ENCODE measurements at regions not wholly inside any gene's neighbourhood (a gene's known extent, or its start where the extent isn't known, plus 50 kb on each side); places are given as distances from the start of the nearest gene placed in this dataset.

DNA sequence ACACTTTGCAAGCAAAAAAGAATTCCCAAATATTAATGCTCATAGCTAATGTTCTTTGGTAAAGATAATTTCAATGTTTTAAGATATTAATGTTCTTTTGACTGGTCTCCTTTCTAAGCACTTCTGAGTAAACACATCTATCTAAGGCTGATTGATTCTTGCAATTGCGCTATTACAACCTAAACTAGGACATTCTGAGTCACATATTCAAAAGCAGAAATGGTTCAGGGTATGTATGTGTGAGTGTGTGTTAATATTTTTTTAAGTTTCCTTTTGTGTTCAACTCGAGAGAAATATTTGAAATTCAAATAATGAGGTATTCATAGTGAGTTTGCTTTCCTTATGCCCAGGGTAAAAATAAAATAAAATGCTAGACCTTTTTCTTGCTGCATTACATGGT is 203.6 kb upstream of the GRIK3 start:
- Mint-ChIP-seq H3K36me3 (ENCODE audit: unreplicated experiment) (no peaks in the 10 kb centered on the region), H3K27me3 (ENCODE audit: unreplicated experiment) (peaks cover 6% of the 10 kb centered on the region), H3K4me3 (ENCODE audit: unreplicated experiment) (no peak overlapping the region), H3K4me1 (ENCODE audit: low read depth, unreplicated experiment) (peaks cover 44% of the 10 kb centered on the region), H3K9me3 (ENCODE audit: unreplicated experiment) (peaks cover 6% of the 10 kb centered on the region), H3K27ac (ENCODE audit: unreplicated experiment) (no peak overlapping the region)
- TF ChIP-seq, protein P1, sequence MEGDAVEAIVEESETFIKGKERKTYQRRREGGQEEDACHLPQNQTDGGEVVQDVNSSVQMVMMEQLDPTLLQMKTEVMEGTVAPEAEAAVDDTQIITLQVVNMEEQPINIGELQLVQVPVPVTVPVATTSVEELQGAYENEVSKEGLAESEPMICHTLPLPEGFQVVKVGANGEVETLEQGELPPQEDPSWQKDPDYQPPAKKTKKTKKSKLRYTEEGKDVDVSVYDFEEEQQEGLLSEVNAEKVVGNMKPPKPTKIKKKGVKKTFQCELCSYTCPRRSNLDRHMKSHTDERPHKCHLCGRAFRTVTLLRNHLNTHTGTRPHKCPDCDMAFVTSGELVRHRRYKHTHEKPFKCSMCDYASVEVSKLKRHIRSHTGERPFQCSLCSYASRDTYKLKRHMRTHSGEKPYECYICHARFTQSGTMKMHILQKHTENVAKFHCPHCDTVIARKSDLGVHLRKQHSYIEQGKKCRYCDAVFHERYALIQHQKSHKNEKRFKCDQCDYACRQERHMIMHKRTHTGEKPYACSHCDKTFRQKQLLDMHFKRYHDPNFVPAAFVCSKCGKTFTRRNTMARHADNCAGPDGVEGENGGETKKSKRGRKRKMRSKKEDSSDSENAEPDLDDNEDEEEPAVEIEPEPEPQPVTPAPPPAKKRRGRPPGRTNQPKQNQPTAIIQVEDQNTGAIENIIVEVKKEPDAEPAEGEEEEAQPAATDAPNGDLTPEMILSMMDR (IDR thresholded peaks at IDR 0.05; ENCODE audit: partially characterized antibody, unreplicated experiment) = no peak
- DNase-seq = no peak

DNA sequence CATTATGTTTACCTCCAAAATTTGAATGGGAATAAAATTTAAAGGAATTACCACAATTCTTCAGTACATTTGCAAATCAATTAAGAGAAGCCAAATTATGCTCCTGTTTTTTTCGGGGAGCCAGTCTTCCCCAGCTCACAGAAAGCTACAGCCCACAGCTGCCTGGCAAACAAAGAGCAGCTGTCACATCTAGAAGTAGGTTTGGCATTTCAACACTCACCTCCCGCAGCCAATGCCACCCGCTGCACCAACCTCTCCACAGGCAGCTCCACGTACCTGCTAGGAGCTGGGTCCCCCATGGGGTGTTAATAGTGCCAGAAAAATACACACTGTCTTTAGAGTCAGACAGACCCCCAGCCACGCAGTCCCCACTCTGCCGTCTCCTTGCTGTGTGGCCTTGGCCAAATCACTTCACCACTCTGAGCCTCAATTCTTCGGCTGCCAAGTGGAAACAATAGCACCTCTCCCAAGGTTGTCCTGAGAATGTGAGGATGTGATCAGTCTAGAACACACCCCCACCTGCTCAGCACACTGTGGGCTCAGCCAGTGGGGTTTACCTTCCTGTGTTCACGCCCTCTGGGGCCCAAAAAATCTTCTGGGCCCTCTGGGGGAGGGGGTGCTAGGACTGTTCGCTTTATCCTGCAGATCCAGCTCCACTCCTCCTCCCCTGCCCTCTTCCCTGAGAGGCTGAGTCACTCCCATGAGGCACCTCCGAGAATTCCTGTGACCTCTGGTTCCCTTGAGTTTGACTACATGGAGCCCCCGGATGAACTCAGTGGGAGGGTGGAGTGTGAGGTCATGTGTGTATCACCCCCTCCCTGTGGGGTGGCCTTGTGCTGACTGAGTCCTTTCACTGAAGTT is 204.3 kb upstream of the GRIK3 start:
- no peak overlapping the region for H3K27ac Mint-ChIP-seq (ENCODE audit: unreplicated experiment)
- no peak for DNase-seq
- H3K4me3 Mint-ChIP-seq (ENCODE audit: unreplicated experiment) = no peak overlapping the region
- peaks cover 6% of the 10 kb centered on the region for H3K27me3 Mint-ChIP-seq (ENCODE audit: unreplicated experiment)
- peaks cover 44% of the 10 kb centered on the region for H3K4me1 Mint-ChIP-seq (ENCODE audit: low read depth, unreplicated experiment)
- TF ChIP-seq, protein P1 (IDR thresholded peaks at IDR 0.05; ENCODE audit: partially characterized antibody, unreplicated experiment) = no peak
- no peaks in the 10 kb centered on the region for H3K36me3 Mint-ChIP-seq (ENCODE audit: unreplicated experiment)
- H3K9me3 Mint-ChIP-seq (ENCODE audit: unreplicated experiment) = peaks cover 6% of the 10 kb centered on the region

DNA sequence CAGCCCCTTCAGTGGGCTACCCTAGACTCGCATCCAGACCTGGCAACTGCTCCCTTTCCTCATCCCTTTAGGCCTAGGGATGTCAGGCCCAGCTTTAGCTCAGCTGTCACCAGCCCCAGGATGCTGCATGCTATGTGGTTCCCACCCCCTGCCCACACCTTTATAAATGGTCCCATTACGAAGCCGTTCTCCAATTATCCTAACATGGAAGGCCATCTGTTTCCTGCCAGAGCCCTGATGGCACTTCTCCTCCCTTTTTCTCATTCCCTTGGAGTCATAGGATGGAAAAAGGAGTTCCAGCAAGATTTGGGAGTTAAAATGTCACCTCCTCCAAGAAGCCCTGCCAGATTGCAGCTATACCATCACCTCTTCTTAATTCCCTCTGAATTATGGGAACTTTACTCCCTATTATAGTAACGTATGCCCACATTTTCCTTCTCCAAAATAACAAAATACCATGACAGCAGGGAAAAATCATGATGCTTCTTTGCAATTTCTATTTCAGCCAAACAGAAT is 205.0 kb upstream of the GRIK3 start:
- Mint-ChIP-seq H3K27me3 (ENCODE audit: unreplicated experiment) (peaks cover 6% of the 10 kb centered on the region), H3K4me3 (ENCODE audit: unreplicated experiment) (peak overlapping the region; percentile 4), H3K36me3 (ENCODE audit: unreplicated experiment) (no peaks in the 10 kb centered on the region), H3K27ac (ENCODE audit: unreplicated experiment) (peak overlapping the region; percentile 37), H3K9me3 (ENCODE audit: unreplicated experiment) (peaks cover 6% of the 10 kb centered on the region), H3K4me1 (ENCODE audit: low read depth, unreplicated experiment) (peaks cover 42% of the 10 kb centered on the region)
- TF ChIP-seq, protein P1 (IDR thresholded peaks at IDR 0.05; ENCODE audit: partially characterized antibody, unreplicated experiment) = no peak
- no peak for DNase-seq

DNA sequence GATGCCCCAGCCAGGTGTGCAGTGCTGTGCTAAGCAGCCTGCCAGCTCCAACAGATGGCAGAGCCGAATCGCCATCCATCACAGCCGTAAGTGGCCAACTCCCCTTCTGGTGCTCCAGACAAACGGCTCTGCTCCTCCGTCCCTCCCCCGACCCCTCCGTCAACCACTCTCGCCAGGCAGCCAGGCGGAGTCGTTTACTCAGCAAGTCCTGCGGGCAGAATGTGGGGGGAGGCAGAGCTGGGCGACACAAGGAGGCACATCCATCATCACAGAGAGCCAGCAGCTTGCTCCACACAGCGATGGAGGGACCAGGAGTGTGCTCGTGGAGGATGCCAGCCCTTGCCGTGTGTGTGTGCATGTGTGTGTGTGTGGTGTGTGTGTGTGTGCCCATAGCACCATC is 206.6 kb upstream of the GRIK3 start:
- Mint-ChIP-seq H3K4me3 (ENCODE audit: unreplicated experiment) (no peak overlapping the region), H3K27me3 (ENCODE audit: unreplicated experiment) (peaks cover 9% of the 10 kb centered on the region)
- peak; percentile 52 for DNase-seq

More for the DNA sequence above, 206.6 kb upstream of the GRIK3 start:
- Mint-ChIP-seq H3K9me3 (ENCODE audit: unreplicated experiment) (peaks cover 7% of the 10 kb centered on the region), H3K27ac (ENCODE audit: unreplicated experiment) (no peak overlapping the region), H3K4me1 (ENCODE audit: low read depth, unreplicated experiment) (peaks cover 29% of the 10 kb centered on the region), H3K36me3 (ENCODE audit: unreplicated experiment) (no peaks in the 10 kb centered on the region)
- TF ChIP-seq, protein P1 (IDR thresholded peaks at IDR 0.05; ENCODE audit: partially characterized antibody, unreplicated experiment) = no peak

Data from glutamatergic neuron (in vitro differentiated cells).